Lung microvascular endothelial cell (primary cell): ENCODE measurements at regions not wholly inside any gene's neighbourhood (a gene's known extent, or its start where the extent isn't known, plus 50 kb on each side); places are given as distances from the start of the nearest gene placed in this dataset.

Experiments
- DNase-seq, 2 donors: peaks; one replicate each; pipeline versions ENCODE4 v3.0.0 to v3.0.0-alpha.2; 2010; ENCODE audit warnings: low read depth in 2 of 2

DNA sequence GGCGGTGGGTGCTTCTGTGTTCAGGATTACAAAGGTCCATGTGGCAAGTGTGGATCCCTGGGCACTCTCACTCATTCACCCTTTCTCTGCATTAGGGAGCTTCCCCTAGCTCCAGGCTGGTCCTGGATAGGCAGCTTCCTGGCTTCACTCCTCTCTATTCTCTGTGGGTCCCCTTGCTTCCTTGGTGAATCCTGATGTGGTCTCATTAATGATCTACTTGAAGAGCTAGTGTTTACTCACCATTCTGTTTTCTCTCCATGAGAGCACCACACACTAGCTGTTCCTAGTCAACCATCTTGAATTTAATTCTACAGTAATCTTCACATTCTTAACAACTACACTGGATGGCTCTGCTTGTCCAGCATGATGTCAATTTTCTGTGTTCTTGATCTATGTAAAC is 90.0 kb upstream of the PLPPR1 start:
- DNase-seq: no peak

DNA sequence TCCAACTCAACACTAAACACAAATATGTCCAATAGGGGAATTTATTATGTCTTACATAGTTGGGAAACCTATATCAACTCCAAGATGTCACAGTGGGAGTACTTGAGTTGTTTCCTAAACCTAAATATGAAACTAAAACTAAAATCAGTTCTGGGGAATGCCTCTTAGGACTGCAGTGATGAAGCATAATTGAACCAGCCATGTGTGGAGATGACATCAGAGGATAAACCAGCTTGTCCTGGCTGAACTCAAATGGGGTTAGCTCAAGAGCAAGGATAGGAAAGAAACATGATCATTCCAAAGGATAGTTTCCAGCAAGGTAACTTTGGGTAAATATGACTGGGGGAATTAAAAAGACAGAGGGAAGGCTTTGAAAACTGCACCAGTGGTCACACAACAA is 88.9 kb upstream of the PLPPR1 start:
- DNase-seq: no peak

DNA sequence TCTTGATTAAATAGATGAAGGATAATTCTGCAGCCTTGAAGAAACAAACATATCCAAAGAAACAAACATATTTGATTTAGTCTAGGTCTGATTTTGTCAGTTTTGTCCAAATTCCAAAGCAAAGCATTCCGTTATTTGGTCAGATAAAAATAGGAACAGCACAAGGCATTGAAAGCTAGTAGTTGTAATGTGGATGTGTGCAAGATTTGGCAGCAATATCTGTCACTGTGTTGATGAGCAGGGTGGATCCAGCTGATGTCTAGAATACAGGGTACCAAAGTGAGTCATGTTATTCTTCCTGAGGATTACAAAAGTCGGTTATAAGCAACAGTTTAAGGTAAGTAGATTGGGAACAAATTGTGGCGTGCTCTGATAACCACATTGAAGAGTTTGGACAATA is 69.3 kb upstream of the PLPPR1 start:
- no peak for DNase-seq
